Cardiac septum (tissue), 1 donor: ENCODE measurements at regions not wholly inside any gene's neighbourhood (a gene's known extent, or its start where the extent isn't known, plus 50 kb on each side); places are given as distances from the start of the nearest gene placed in this dataset.

Experiments used
- DNase-seq: peaks from one replicate; pipeline ENCODE4 v3.0.0-alpha.2; 2020; ENCODE audit warnings: low spot score
- intact Hi-C: fragments of 100-400 bp; cut with DNase I; formaldehyde crosslinking; loops from one replicate; pipeline ENCODE4 v1.14.0; 2022
- donor health status: DM: no; HTN: no; CAD: no.

GRCh38 chr1:221801773-221802516 lies 60.1 kb upstream of the DUSP10 start:
- intact Hi-C loops = no loop called here
- DNase-seq = no peak

GRCh38 chr1:221801251-221801661 lies 59.4 kb upstream of the DUSP10 start:
- intact Hi-C loops = no loop called here

GRCh38 chr1:221800831-221801230 lies 58.9 kb upstream of the DUSP10 start:
- intact Hi-C loops = no loop called here
- no peak for DNase-seq

More at GRCh38 chr1:221801251-221801661, 59.4 kb upstream of the DUSP10 start:
- DNase-seq = no peak

- no peak for DNase-seq
- intact Hi-C loops = no loop called here
These were observed 55.6 kb upstream of the DUSP10 start for GRCh38 chr1:221797506-221797905.

GRCh38 chr1:221796700-221797099 lies 54.8 kb upstream of the DUSP10 start:
- intact Hi-C loops = no loop called here
- DNase-seq = no peak

GRCh38 chr1:221795380-221795779 lies 53.5 kb upstream of the DUSP10 start:
- DNase-seq = no peak
- intact Hi-C loops = no loop called here

- no peak for DNase-seq
- intact Hi-C loops = no loop called here
These were observed 53.0 kb upstream of the DUSP10 start for GRCh38 chr1:221794935-221795334.

GRCh38 chr1:221794079-221794670 lies 52.3 kb upstream of the DUSP10 start:
- intact Hi-C loops = no loop called here
- DNase-seq = no peak

- no peak for DNase-seq
- intact Hi-C loops = no loop called here
These were observed 51.7 kb upstream of the DUSP10 start for GRCh38 chr1:221793439-221794078.

- intact Hi-C loops = no loop called here
- no peak for DNase-seq
These were observed 50.0 kb upstream of the DUSP10 start for GRCh38 chr1:221791846-221792245.
